Cardiac muscle cell (in vitro differentiated cells and primary cell): ENCODE measurements at regions not wholly inside any gene's neighbourhood (a gene's known extent, or its start where the extent isn't known, plus 50 kb on each side); places are given as distances from the start of the nearest gene placed in this dataset.

Experiments used
- DNase-seq, 2 donors: peaks; one replicate each; pipeline versions ENCODE4 v3.0.0 to v3.0.0-alpha.2; 2010 to 2017; ENCODE audit warnings: low read depth in 1 of 2, low spot score in 1 of 2
- H3K27ac ChIP-seq: fragments of 200-600 bp; sonication (generic); 2 replicates; pipeline ENCODE4 v1.5.1; 2016
- H3K27me3 ChIP-seq: fragments of 200-600 bp; sonication (generic); 2 replicates; pipeline ENCODE4 v1.6.0; 2016; ENCODE audit warnings: control low read depth
- H3K36me3 ChIP-seq: fragments of 200-600 bp; sonication (generic); 2 replicates; pipeline ENCODE4 v1.5.1; 2016; ENCODE audit warnings: control low read depth
- H3K4me1 ChIP-seq: fragments of 200-600 bp; sonication (generic); 2 replicates; pipeline ENCODE4 v1.8.1; 2017; ENCODE audit warnings: low read depth, mild to moderate bottlenecking, mixed run types
- H3K4me3 ChIP-seq: fragments of 200-600 bp; sonication (generic); 2 replicates; pipeline ENCODE4 v1.5.1; 2016; ENCODE audit warnings: mild to moderate bottlenecking
- H3K9me3 ChIP-seq: fragments of 200-600 bp; sonication (generic); 2 replicates; pipeline ENCODE4 v1.5.1; 2017; ENCODE audit warnings: low read depth, mild to moderate bottlenecking, control low read depth
- TF ChIP-seq, protein P1 (sequence below): IDR thresholded peaks from 2 replicates; pipeline ENCODE4 v1.5.1; 2012; ENCODE audit warnings: low read depth, mild to moderate bottlenecking, low read length

- TF ChIP-seq, protein P1, sequence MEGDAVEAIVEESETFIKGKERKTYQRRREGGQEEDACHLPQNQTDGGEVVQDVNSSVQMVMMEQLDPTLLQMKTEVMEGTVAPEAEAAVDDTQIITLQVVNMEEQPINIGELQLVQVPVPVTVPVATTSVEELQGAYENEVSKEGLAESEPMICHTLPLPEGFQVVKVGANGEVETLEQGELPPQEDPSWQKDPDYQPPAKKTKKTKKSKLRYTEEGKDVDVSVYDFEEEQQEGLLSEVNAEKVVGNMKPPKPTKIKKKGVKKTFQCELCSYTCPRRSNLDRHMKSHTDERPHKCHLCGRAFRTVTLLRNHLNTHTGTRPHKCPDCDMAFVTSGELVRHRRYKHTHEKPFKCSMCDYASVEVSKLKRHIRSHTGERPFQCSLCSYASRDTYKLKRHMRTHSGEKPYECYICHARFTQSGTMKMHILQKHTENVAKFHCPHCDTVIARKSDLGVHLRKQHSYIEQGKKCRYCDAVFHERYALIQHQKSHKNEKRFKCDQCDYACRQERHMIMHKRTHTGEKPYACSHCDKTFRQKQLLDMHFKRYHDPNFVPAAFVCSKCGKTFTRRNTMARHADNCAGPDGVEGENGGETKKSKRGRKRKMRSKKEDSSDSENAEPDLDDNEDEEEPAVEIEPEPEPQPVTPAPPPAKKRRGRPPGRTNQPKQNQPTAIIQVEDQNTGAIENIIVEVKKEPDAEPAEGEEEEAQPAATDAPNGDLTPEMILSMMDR: no peak
- no peak overlapping the region for H3K27ac ChIP-seq
- H3K36me3 ChIP-seq: no peaks in the 10 kb centered on the region
- no peak for DNase-seq
- H3K4me3 ChIP-seq: no peak overlapping the region
- no peaks in the 10 kb centered on the region for H3K27me3 ChIP-seq
- no peaks in the 10 kb centered on the region for H3K4me1 ChIP-seq
- no peaks in the 10 kb centered on the region for H3K9me3 ChIP-seq
Observed at GRCh38 chr4:10260777-10261176, 144.2 kb upstream of the WDR1 start.

DNA sequence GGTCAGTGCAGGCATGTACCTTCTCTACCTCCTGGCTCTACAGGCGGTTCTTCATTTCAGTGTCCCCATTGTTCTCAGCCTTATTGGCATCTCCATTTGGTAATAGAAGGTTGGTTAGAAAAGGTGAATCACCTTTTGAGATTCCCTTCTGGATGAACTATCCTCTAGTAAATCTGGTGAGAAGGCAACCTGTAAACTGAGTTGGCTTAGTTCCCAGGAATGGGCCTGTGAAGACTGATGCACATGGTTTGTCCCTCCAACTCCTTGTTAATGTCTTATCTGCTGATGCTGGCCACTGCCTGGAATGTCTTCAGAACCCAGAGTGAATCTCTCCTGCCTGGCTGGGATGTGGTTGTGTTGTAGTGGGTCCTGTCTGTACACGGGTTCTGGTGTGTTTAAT is 143.4 kb upstream of the WDR1 start:
- H3K27ac ChIP-seq: no peak overlapping the region
- H3K27me3 ChIP-seq: no peaks in the 10 kb centered on the region
- no peaks in the 10 kb centered on the region for H3K9me3 ChIP-seq
- H3K4me3 ChIP-seq: no peak overlapping the region
- no peak for DNase-seq
- TF ChIP-seq, protein P1: no peak
- no peaks in the 10 kb centered on the region for H3K36me3 ChIP-seq
- no peaks in the 10 kb centered on the region for H3K4me1 ChIP-seq

GRCh38 chr4:10256203-10256602 is 139.6 kb upstream of the WDR1 start:
- H3K27me3 ChIP-seq: no peaks in the 10 kb centered on the region
- H3K9me3 ChIP-seq: no peaks in the 10 kb centered on the region
- no peak overlapping the region for H3K4me3 ChIP-seq
- TF ChIP-seq, protein P1: no peak
- no peaks in the 10 kb centered on the region for H3K36me3 ChIP-seq
- no peaks in the 10 kb centered on the region for H3K4me1 ChIP-seq
- DNase-seq: no peak
- no peak overlapping the region for H3K27ac ChIP-seq

DNA sequence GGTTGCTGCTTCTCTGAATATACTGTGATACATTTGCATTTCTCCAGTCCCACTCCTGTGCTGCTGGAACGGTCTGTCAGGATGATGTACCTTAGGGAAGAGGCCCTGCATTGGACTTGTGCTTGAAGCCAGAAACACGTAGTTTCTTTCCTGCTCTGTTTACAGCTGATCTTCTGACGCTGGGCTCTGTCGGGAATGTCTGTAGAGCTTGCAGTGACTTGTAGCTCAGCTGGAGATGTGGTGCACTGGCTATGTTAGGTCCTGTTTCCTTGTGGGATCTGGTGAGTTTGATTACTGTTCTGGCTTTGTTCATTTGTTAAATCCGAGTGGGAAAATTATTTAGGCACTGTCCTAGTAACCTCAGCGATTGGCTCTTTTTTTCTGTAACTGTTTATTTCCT is 137.2 kb upstream of the WDR1 start:
- Histone ChIP-seq H3K4me1 (no peaks in the 10 kb centered on the region), H3K27ac (no peak overlapping the region), H3K4me3 (no peak overlapping the region), H3K36me3 (no peaks in the 10 kb centered on the region), H3K27me3 (no peaks in the 10 kb centered on the region), H3K9me3 (no peaks in the 10 kb centered on the region)
- DNase-seq: no peak
- TF ChIP-seq, protein P1: no peak

GRCh38 chr4:10245751-10246150 is 129.2 kb upstream of the WDR1 start:
- Histone ChIP-seq H3K27ac (no peak overlapping the region), H3K9me3 (no peaks in the 10 kb centered on the region), H3K4me1 (no peaks in the 10 kb centered on the region), H3K36me3 (no peaks in the 10 kb centered on the region), H3K27me3 (no peaks in the 10 kb centered on the region), H3K4me3 (no peak overlapping the region)
- TF ChIP-seq, protein P1: no peak
- DNase-seq: no peak

DNA sequence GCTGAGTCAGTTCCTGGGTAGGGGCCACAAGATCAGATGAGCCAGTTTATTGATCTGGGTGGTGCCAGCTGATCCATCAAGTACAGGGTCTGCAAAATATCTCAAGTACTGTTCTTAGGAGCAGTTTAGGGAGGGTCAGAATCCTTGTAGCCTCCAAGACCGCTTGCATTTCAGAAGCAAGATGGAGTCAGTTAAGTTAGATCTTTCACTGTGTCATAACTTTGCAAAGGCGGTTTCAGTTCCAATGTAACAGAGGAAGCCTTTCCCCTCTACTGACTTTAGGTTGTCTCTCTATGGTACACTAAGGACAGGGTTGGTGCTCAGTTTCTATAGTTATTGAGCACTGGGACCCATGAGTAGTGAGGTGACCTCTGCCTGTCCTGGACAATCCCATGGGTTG is 127.3 kb upstream of the WDR1 start:
- no peak for DNase-seq
- Histone ChIP-seq H3K9me3 (no peaks in the 10 kb centered on the region), H3K4me3 (no peak overlapping the region), H3K4me1 (no peaks in the 10 kb centered on the region), H3K27me3 (no peaks in the 10 kb centered on the region), H3K36me3 (no peaks in the 10 kb centered on the region), H3K27ac (no peak overlapping the region)
- TF ChIP-seq, protein P1: no peak
